ENCODE measurements at regions not wholly inside any gene's neighbourhood (a gene's known extent, or its start where the extent isn't known, plus 50 kb on each side); places are given as distances from the start of the nearest gene placed in this dataset.

- no peaks in the 10 kb centered on the region for H3K27me3 Mint-ChIP-seq
- H3K27ac Mint-ChIP-seq, result no peak overlapping the region
- DNase-seq, result no peak
- H3K4me3 Mint-ChIP-seq, result no peak overlapping the region
- ATAC-seq, result no peak
- peaks cover 8% of the 10 kb centered on the region for H3K4me1 Mint-ChIP-seq
- H3K9me3 Mint-ChIP-seq, result peaks cover 20 to 26% of the 10 kb centered on the region in 2 donors
These were observed 246.3 kb downstream of the HHIPL2 start for GRCh38 chr1:222301652-222302051.

- H3K27ac Mint-ChIP-seq, result no peak overlapping the region
- DNase-seq, result no peak
- ATAC-seq, result no peak
- H3K27me3 Mint-ChIP-seq, result no peaks in the 10 kb centered on the region
- peaks cover 26 to 40% of the 10 kb centered on the region in 2 donors for H3K9me3 Mint-ChIP-seq
- H3K4me3 Mint-ChIP-seq, result no peak overlapping the region
- peaks cover 8% of the 10 kb centered on the region for H3K4me1 Mint-ChIP-seq
These were observed 248.4 kb downstream of the HHIPL2 start for GRCh38 chr1:222299524-222299923.

GRCh38 chr1:222290866-222291265, 257.0 kb downstream of the HHIPL2 start:
- DNase-seq (no peak), ATAC-seq (no peak)
- no peaks in the 10 kb centered on the region for H3K4me1 Mint-ChIP-seq
- H3K9me3 Mint-ChIP-seq, result peaks cover 12 to 15% of the 10 kb centered on the region in 2 donors
- H3K27ac Mint-ChIP-seq, result no peak overlapping the region
- no peak overlapping the region for H3K4me3 Mint-ChIP-seq
- no peaks in the 10 kb centered on the region for H3K27me3 Mint-ChIP-seq

GRCh38 chr1:222288053-222288452, 259.9 kb downstream of the HHIPL2 start:
- Mint-ChIP-seq H3K9me3 (peaks cover 0 to 6% of the 10 kb centered on the region in 2 donors), H3K4me1 (no peaks in the 10 kb centered on the region), H3K27me3 (no peaks in the 10 kb centered on the region), H3K27ac (no peak overlapping the region), H3K4me3 (no peak overlapping the region)
- no peak for DNase-seq
- ATAC-seq, result no peak

- Mint-ChIP-seq H3K9me3 (peaks cover 0 to 5% of the 10 kb centered on the region in 2 donors), H3K27ac (no peak overlapping the region), H3K27me3 (no peaks in the 10 kb centered on the region), H3K4me3 (no peak overlapping the region), H3K4me1 (no peaks in the 10 kb centered on the region)
- DNase-seq (no peak), ATAC-seq (no peak)
These were observed 261.9 kb downstream of the HHIPL2 start for GRCh38 chr1:222286011-222286410.

- no peak for ATAC-seq
- no peak for DNase-seq
- H3K4me3 Mint-ChIP-seq, result no peak overlapping the region
- H3K4me1 Mint-ChIP-seq, result no peaks in the 10 kb centered on the region
- peaks cover 0 to 8% of the 10 kb centered on the region in 2 donors for H3K9me3 Mint-ChIP-seq
- H3K27me3 Mint-ChIP-seq, result no peaks in the 10 kb centered on the region
- H3K27ac Mint-ChIP-seq, result no peak overlapping the region
These were observed 262.4 kb downstream of the HHIPL2 start for GRCh38 chr1:222285526-222285925.

- Mint-ChIP-seq H3K9me3 (peaks cover 0 to 8% of the 10 kb centered on the region in 2 donors), H3K27ac (no peak overlapping the region), H3K27me3 (no peaks in the 10 kb centered on the region), H3K4me1 (no peaks in the 10 kb centered on the region), H3K4me3 (no peak overlapping the region)
- ATAC-seq, result no peak
- DNase-seq, result no peak
These were observed 263.4 kb downstream of the HHIPL2 start for GRCh38 chr1:222284466-222284865.

GRCh38 chr1:222283147-222283768, 264.6 kb downstream of the HHIPL2 start:
- Mint-ChIP-seq H3K27me3 (no peaks in the 10 kb centered on the region), H3K4me1 (no peaks in the 10 kb centered on the region), H3K27ac (peak overlapping the region in 1 of 2 donors; percentile 88), H3K9me3 (peaks cover 0 to 8% of the 10 kb centered on the region in 2 donors), H3K4me3 (no peak overlapping the region)
- DNase-seq, result no peak
- ATAC-seq, result no peak

- DNase-seq, result no peak
- no peak for ATAC-seq
- no peaks in the 10 kb centered on the region for H3K4me1 Mint-ChIP-seq
- H3K27me3 Mint-ChIP-seq, result no peaks in the 10 kb centered on the region
- peaks cover 0 to 8% of the 10 kb centered on the region in 2 donors for H3K9me3 Mint-ChIP-seq
- no peak overlapping the region for H3K4me3 Mint-ChIP-seq
- no peak overlapping the region for H3K27ac Mint-ChIP-seq
These were observed 268.3 kb downstream of the HHIPL2 start for GRCh38 chr1:222279591-222279990.

GRCh38 chr1:222278501-222278900, 269.4 kb downstream of the HHIPL2 start:
- DNase-seq (no peak), ATAC-seq (no peak)
- H3K4me1 Mint-ChIP-seq, result no peaks in the 10 kb centered on the region
- H3K9me3 Mint-ChIP-seq, result peaks cover 0 to 8% of the 10 kb centered on the region in 2 donors
- H3K27me3 Mint-ChIP-seq, result no peaks in the 10 kb centered on the region
- H3K27ac Mint-ChIP-seq, result no peak overlapping the region
- no peak overlapping the region for H3K4me3 Mint-ChIP-seq

- ATAC-seq (no peak), DNase-seq (no peak)
- Mint-ChIP-seq H3K4me1 (no peaks in the 10 kb centered on the region), H3K4me3 (no peak overlapping the region), H3K27ac (no peak overlapping the region), H3K27me3 (no peaks in the 10 kb centered on the region), H3K9me3 (peaks cover 0 to 3% of the 10 kb centered on the region in 2 donors)
These were observed 272.0 kb downstream of the HHIPL2 start for GRCh38 chr1:222275729-222276465.

- Mint-ChIP-seq H3K27me3 (no peaks in the 10 kb centered on the region), H3K4me1 (no peaks in the 10 kb centered on the region), H3K27ac (no peak overlapping the region), H3K9me3 (no peaks in the 10 kb centered on the region), H3K4me3 (no peak overlapping the region)
- ATAC-seq (no peak), DNase-seq (no peak)
These were observed 272.7 kb downstream of the HHIPL2 start for GRCh38 chr1:222275001-222275728.

GRCh38 chr1:222266223-222267196, 281.4 kb downstream of the HHIPL2 start:
- Mint-ChIP-seq H3K4me1 (no peaks in the 10 kb centered on the region), H3K27me3 (no peaks in the 10 kb centered on the region), H3K9me3 (no peaks in the 10 kb centered on the region), H3K27ac (peak overlapping the region in 1 of 2 donors; percentile 37), H3K4me3 (no peak overlapping the region)
- no peak for DNase-seq
- no peak for ATAC-seq

GRCh38 chr1:222263791-222264190, 284.1 kb downstream of the HHIPL2 start:
- Mint-ChIP-seq H3K27ac (no peak overlapping the region), H3K4me3 (no peak overlapping the region), H3K9me3 (no peaks in the 10 kb centered on the region), H3K4me1 (no peaks in the 10 kb centered on the region), H3K27me3 (no peaks in the 10 kb centered on the region)
- DNase-seq (no peak), ATAC-seq (peak; percentile 81)

- Mint-ChIP-seq H3K4me3 (no peak overlapping the region), H3K27ac (no peak overlapping the region), H3K27me3 (no peaks in the 10 kb centered on the region), H3K4me1 (no peaks in the 10 kb centered on the region), H3K9me3 (peaks cover 0 to 3% of the 10 kb centered on the region in 2 donors)
- ATAC-seq (no peak), DNase-seq (no peak)
These were observed 290.9 kb downstream of the HHIPL2 start for GRCh38 chr1:222257027-222257426.
